ENCODE measurements at regions not wholly inside any gene's neighbourhood (a gene's known extent, or its start where the extent isn't known, plus 50 kb on each side); places are given as distances from the start of the nearest gene placed in this dataset.

- no peak for DNase-seq (ENCODE audit: low read depth)
Observed at GRCh38 chr5:44868541-44868940, 59.8 kb downstream of the MRPS30 start.

DNA sequence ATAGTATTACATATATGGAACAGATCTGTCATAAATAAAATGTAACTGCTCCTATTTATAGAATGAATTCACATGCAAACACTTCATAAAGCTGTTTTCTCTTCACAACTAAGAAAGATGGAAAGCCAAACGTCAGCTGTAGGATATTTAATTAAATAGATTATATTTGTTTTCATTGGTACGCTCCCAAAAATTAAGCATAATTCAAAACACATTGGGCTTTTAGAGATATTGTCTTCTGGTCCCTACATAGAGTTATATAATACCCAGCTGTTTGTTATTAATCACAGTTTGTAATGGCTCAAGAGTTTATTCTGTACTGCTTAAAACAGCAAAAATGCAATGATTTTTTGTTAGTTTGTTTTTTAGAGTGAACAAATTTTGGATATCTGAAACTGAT is 61.2 kb downstream of the MRPS30 start:
- DNase-seq (ENCODE audit: low read depth) = no peak

DNA sequence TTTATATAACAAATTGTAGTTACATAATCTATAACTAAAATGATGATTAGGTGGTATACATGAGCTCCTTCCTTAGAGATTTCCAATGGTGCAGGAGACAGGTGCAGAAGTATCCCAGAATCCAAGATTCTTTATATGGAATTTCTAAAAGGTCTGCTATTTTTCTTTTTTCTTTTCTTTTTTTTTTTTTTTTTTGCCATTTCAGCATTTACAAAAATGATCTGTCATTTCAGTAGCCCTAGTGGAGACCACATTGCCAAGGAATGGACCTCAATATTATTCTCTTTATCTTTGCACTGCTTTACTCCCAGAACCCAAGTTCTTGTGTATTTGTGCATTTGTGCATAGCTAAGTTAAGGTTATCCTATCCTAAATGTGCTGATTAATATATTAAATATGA is 61.7 kb downstream of the MRPS30 start:
- no peak for DNase-seq (ENCODE audit: low read depth)

GRCh38 chr5:44871401-44871800 is 62.7 kb downstream of the MRPS30 start:
- DNase-seq (ENCODE audit: low read depth) = no peak

GRCh38 chr5:44875661-44876605 is 67.2 kb downstream of the MRPS30 start:
- DNase-seq (ENCODE audit: low read depth) = peak; percentile 16

DNA sequence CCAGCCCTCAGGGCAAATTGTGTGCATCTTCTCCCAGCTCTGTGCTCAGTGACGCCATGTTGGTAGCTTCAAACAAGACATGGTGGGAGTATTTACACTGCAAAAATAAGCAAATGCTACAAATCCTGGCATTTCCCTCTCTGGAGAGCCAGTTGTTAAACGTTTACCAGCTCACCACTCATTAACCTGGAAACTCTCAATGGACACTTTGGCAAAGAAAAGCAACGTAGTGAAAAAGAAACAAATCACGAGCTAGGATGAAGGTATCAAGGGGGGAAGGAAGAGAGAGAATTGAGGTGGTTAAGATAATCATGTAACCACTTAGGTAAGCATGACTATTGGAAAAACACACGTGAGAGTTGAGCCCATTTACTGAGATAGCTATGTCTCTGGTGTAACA is 72.5 kb downstream of the MRPS30 start:
- DNase-seq (ENCODE audit: low read depth) = no peak

DNA sequence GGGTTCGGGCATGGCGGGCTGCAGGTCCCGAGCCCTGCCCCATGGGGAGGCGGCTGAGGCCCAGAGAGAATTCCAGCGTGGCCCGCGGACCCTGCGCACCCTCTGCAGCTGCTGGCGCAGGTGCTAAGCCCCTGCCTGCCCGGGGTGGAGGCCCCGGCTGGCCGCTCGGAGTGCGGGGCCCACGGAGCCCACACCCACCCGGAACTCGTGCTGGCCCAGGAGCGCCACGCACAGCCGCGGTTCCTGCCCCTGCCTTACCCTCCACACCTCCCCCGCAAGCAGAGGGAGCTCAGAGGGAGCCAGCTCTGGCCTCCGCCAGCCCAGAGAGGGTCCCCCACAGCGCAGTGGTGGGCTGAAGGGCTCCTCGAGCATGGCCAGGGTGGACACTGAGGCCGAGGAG is 75.3 kb downstream of the MRPS30 start:
- DNase-seq (ENCODE audit: low read depth) = no peak

DNA sequence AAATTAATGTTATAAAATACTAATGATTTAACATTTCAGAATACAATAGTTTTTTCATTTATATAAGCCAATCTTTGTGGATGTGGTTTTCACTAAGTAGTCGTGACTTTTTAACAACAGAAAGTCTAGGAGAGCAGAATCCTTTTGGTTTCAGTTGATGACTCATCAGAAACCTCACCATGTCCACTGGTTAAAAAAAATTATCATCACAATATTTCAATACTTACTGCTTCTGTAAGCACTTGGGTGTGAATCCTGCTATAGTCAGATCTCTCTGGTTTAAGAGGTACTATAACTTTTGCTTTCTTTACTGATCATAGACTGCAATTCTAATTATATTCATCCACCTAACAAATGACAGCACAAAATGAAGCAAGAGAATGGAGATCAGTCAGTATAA is 77.2 kb downstream of the MRPS30 start:
- no peak for DNase-seq (ENCODE audit: low read depth)

GRCh38 chr5:44887722-44888121 is 79.0 kb downstream of the MRPS30 start:
- DNase-seq (ENCODE audit: low read depth) = no peak

GRCh38 chr5:44888435-44888834 is 79.7 kb downstream of the MRPS30 start:
- no peak for DNase-seq (ENCODE audit: low read depth)

DNA sequence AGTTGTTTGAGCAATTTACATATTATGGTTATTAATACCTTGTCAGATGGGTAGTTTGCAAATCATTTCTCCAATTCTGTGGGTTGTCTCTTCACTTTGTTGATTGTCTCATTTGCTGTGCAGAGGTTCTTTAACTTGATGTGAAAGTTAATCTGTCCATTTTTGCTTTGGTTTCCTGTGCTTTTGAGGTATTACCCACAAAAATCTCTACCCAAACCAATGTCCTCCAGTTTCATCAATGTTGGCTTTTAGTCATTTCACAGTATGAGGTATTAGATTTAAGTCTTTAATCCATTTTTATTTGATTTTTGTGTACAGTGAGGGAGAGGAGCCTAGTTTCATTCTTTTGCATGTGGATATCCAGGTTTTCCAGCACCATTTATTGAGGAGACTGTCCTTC is 82.4 kb downstream of the MRPS30 start:
- DNase-seq (ENCODE audit: low read depth) = no peak

- DNase-seq (ENCODE audit: low read depth) = no peak
Observed at GRCh38 chr5:44900273-44900954, 91.7 kb downstream of the MRPS30 start.

DNA sequence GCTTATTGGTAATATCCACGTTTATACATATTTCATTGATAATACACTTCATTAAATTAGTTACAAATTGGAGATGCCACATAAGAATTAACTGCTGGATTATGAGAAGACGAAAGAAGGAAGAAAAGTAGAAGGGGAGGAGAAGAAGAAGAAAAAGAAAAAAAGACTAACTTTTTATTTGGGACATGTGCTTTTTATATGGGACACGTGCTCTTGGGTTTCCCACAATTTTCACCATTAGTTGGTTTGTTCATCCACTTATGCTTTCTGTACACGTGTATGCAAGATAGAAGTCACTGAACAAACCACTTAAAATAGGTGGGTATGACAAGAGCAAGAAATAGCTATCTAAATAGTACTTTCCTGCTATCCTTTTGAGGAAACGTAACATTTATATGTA is 98.6 kb downstream of the MRPS30 start:
- DNase-seq (ENCODE audit: low read depth) = no peak

DNA sequence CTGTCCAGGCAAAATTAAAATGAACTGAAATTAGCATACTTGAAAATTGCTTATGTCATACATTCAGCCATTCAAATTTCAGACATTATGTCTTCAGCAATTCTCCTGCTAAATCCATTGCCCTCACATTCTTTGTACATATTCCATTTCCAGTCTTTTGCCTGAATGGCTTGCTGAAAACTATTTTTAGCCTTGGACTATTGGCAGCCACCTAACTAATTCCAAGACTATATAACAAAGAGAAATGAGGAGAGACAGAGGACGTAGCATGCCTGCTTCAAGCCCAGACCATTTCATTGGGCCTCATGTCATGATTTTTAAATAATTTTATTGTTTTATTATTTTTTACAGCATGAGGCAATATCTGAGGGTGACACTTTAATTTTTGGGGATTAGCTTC is 100.3 kb downstream of the MRPS30 start:
- no peak for DNase-seq (ENCODE audit: low read depth)

DNA sequence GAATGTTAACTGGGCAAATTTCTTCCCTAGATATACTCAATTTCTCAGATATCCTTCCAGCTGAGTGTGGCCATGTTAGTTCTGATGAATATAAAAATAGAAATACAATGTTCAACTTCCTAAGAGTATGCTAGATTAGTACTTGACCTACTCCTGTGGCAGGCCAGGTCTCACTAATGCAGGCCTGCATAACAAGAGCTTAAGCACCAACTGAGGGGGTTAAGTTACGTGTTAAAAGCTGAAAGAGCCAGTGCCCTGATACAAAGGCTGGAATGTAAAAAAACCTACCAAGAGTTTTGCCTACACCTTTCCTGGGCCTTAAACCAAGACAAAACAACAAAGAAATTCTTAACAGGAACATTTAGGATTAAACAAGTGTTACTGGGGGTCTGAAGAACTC is 102.8 kb downstream of the MRPS30 start:
- no peak for DNase-seq (ENCODE audit: low read depth)

DNA sequence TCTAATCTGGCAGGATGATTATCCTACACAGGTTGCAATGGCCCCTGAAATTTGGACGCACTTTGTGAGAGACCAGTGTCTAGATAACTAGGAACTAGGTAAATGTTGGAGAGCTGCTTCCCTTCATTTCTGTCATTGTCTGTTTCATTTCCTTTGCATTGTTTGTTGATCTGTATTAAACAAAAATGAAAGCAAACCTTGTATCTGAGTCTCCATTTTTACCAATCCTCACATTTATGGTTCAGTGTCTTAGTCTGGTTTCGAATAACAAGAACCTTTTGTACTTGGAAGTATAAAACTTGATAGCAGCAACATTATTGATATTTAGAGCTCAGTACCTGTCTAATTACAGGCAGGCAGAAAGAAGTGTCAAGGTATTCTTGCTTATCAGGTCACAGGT is 105.5 kb downstream of the MRPS30 start:
- DNase-seq (ENCODE audit: low read depth) = no peak

- no peak for DNase-seq (ENCODE audit: low read depth)
Observed at GRCh38 chr5:44919560-44919959, 110.8 kb downstream of the MRPS30 start.

GRCh38 chr5:44927115-44927733 is 118.5 kb downstream of the MRPS30 start:
- DNase-seq (ENCODE audit: low read depth) = no peak

DNA sequence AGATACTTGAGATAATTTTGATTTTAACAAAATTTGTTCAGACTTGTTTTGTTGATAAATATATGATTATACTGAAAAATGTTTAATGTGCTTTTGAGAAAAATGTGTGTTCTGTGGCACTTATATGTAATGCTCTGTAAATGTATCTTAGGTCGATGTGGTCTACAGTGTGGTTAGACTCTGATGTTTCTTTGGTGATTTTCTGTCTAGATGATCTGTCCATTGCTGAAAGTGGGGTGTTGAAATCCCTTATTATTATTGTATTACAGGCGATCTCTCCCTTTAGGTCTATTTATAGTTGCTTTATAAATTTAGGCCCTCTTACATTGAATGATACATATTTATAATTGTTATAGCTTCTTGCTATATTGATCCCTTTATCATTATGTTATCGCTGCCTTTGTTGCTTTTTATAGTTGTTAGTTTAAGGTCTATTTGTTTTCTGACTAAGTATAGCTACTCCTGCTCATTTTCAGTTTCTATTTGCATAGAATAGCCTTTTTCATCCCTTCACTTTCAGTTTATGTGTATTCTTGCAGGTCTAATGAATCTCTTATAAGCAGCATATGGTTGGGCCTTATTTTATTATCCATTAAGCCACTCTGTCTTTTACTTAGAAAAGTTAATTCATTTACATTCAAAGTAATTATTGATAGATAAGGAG is 124.3 kb downstream of the MRPS30 start:
- DNase-seq (ENCODE audit: low read depth) = no peak

DNA sequence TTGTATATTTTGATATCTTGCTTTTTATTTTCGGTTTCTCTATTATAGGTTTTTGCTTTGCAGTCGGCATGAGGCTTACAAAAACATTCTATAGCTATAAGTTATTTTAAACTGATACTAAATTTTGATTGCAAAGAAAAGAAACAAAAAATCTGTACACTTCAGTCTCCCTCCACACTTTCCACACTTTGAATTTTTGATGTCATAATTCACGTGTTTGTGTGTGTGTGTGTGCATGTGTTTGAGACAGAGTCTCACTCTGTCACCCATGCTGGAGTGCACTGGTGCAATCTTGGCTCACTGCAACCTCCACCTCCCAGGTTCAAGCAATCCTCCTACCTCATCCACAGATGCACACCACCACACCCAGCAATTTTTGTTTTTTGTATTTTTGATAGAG is 124.9 kb downstream of the MRPS30 start:
- DNase-seq (ENCODE audit: low read depth) = no peak

DNA sequence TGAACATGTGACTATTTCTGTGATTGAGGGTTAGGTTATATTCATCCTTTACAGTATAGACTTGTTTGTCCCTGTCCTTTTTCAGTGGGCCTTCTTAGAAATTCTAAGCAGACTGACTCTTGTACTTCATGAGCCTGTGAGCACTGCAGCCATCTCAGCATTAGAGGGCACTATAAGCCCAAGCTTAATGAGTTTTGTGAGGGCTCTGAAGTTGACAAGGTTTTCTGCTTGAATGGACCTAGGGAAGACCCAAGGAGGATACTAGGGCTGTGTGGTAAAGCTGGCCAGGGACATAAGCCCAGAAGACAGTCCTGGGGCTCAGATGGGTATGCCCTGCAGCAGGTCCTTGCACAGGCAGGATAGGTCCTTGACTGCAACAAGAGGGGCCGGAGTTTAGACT is 126.5 kb downstream of the MRPS30 start:
- DNase-seq (ENCODE audit: low read depth) = no peak

DNA sequence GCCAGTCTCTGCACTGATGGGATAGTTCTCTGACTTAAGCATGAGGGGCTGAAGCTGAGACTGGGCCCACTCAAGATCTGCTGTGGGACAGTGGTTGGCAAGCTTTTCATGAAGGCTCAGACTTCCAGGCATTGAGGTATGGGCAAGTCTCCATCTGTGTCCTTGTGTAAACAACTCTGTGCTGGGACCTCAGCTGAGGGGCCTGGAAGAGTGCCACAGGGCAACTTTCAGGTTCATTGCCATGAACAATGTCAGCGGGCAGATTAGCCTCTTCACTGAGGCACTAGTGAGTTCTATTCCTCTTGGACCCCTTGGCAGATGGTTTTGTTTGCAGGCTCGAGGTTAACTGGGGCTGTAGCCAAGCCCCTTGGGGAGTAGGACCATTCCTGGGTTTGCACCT is 127.1 kb downstream of the MRPS30 start:
- no peak for DNase-seq (ENCODE audit: low read depth)
